ENCODE measurements at regions not wholly inside any gene's neighbourhood (a gene's known extent, or its start where the extent isn't known, plus 50 kb on each side); places are given as distances from the start of the nearest gene placed in this dataset.

GRCh38 chr9:4424891-4425290 lies 65.4 kb upstream of the SLC1A1 start:
- TF ChIP-seq YY1 (IDR thresholded peaks at IDR 0.05; ENCODE audit: low read depth) = no peak
- no peak for TF ChIP-seq GATA2 (CRISPR knock-in tag; IDR thresholded peaks at IDR 0.05)
- no peak for TF ChIP-seq MXI1 (IDR thresholded peaks at IDR 0.05; ENCODE audit: low read depth, low read length)
- TF ChIP-seq REST (IDR thresholded peaks at IDR 0.05; ENCODE audit: low read depth, low read length) = no peak
- no peak for TF ChIP-seq FOXJ3 (CRISPR knock-in tag; IDR thresholded peaks at IDR 0.05)
- TF ChIP-seq SMC3 (IDR thresholded peaks at IDR 0.05; ENCODE audit: low read depth, low read length) = no peak
- no peak for TF ChIP-seq ELF1 (IDR thresholded peaks at IDR 0.05)
- TF ChIP-seq JUND (IDR thresholded peaks at IDR 0.05) = no peak
- no peak for TF ChIP-seq MEF2A (IDR thresholded peaks at IDR 0.05; ENCODE audit: borderline replicate concordance, low read depth)
- Histone ChIP-seq H3K27ac (ENCODE audit: low read depth in 2 of 2, low read length in 1 of 2) (no peak overlapping the region), H3K4me3 (ENCODE audit: low read depth in 2 of 2, low read length in 1 of 2) (no peak overlapping the region), H3K9ac (no peak overlapping the region), H3K36me3 (replicated peaks in 1 of 2; ENCODE audit: control insufficient read depth in 1 of 2, insufficient read depth in 2 of 2, low read length in 1 of 2) (no peaks in the 10 kb centered on the region), H3K79me2 (ENCODE audit: insufficient read depth) (no peaks in the 10 kb centered on the region), H4K20me1 (ENCODE audit: insufficient read depth) (no peaks in the 10 kb centered on the region), H3K27me3 (ENCODE audit: insufficient read depth) (no peaks in the 10 kb centered on the region), H3K4me1 (ENCODE audit: control insufficient read depth in 1 of 2, insufficient read depth in 2 of 2, low read depth in 1 of 2, low read length in 1 of 2) (no peaks in the 10 kb centered on the region), H3K4me2 (no peak overlapping the region), H3K9me3 (no peaks in the 10 kb centered on the region), H3F3A (replicated peaks; ENCODE audit: insufficient read depth) (no peaks in the 10 kb centered on the region), H2AFZ (ENCODE audit: low read depth) (no peak overlapping the region), H3K9me2 (no peaks in the 10 kb centered on the region)
- ChIA-PET POLR2A (no interaction called here), CTCF (interaction anchor here (0.8 kb wide), 1 partner anchor 10 kb away, joined by 3 read pairs; no protein-coding TSS in a partner anchor)
- DNase-seq = no peak
- WGBS (ENCODE audit: low lambda C conversion rate) = 45% methylated on average over 4 of the region's 4 CpGs

GRCh38 chr9:4424038-4424437 lies 66.2 kb upstream of the SLC1A1 start:
- WGBS (ENCODE audit: low lambda C conversion rate) = 26% methylated on average over 1 of the region's 1 CpG
- CTCF ChIA-PET = no interaction called here
- no peaks in the 10 kb centered on the region for H3K27me3 ChIP-seq (ENCODE audit: insufficient read depth)

GRCh38 chr9:4423207-4423610 lies 67.1 kb upstream of the SLC1A1 start:
- H3K9ac ChIP-seq = no peak overlapping the region
- WGBS (ENCODE audit: low lambda C conversion rate) = 59% methylated on average over 4 of the region's 4 CpGs
- TF ChIP-seq USF1 (IDR thresholded peaks at IDR 0.05; ENCODE audit: borderline replicate concordance, low read depth) (no peak), RXRA (IDR thresholded peaks at IDR 0.05; ENCODE audit: borderline replicate concordance, low read depth) (no peak), USF2 (IDR thresholded peaks at IDR 0.05; ENCODE audit: borderline replicate concordance, low read depth, low read length) (no peak), RCOR1 (IDR thresholded peaks at IDR 0.05; ENCODE audit: low read length) (no peak), EP300 (IDR thresholded peaks at IDR 0.05; ENCODE audit: borderline replicate concordance in 1 of 2, low read depth in 1 of 2, low read length in 1 of 2) (no peak), EZH2phosphoT487 (IDR thresholded peaks at IDR 0.05; ENCODE audit: borderline replicate concordance, low read depth) (no peak), POLR2AphosphoS5 (IDR thresholded peaks at IDR 0.05; ENCODE audit: low read depth, low read length) (no peak), PBX3 (IDR thresholded peaks at IDR 0.05) (no peak), ELF1 (IDR thresholded peaks at IDR 0.05) (no peak), RFX5 (IDR thresholded peaks at IDR 0.05; ENCODE audit: low read length) (no peak)

More at GRCh38 chr9:4424038-4424437, 66.2 kb upstream of the SLC1A1 start:
- Histone ChIP-seq H3K36me3 (replicated peaks in 1 of 2; ENCODE audit: control insufficient read depth in 1 of 2, insufficient read depth in 2 of 2, low read length in 1 of 2) (no peaks in the 10 kb centered on the region), H3F3A (replicated peaks; ENCODE audit: insufficient read depth) (no peaks in the 10 kb centered on the region), H3K4me1 (ENCODE audit: control insufficient read depth in 1 of 2, insufficient read depth in 2 of 2, low read depth in 1 of 2, low read length in 1 of 2) (no peaks in the 10 kb centered on the region), H4K20me1 (ENCODE audit: insufficient read depth) (no peaks in the 10 kb centered on the region), H3K79me2 (ENCODE audit: insufficient read depth) (no peaks in the 10 kb centered on the region), H3K9me2 (no peaks in the 10 kb centered on the region), H3K4me3 (ENCODE audit: low read depth in 2 of 2, low read length in 1 of 2) (no peak overlapping the region), H3K9me3 (no peaks in the 10 kb centered on the region), H3K9ac (no peak overlapping the region), H3K27ac (ENCODE audit: low read depth in 2 of 2, low read length in 1 of 2) (no peak overlapping the region), H2AFZ (ENCODE audit: low read depth) (no peak overlapping the region), H3K4me2 (no peak overlapping the region)
- POLR2A ChIA-PET = no interaction called here
- TF ChIP-seq NFIC (IDR thresholded peaks at IDR 0.05; ENCODE audit: borderline replicate concordance) (no peak), FOSL2 (IDR thresholded peaks at IDR 0.05; ENCODE audit: borderline replicate concordance, low read depth) (no peak)
- DNase-seq = no peak

More at GRCh38 chr9:4423207-4423610, 67.1 kb upstream of the SLC1A1 start:
- no peak overlapping the region for H3K4me2 ChIP-seq
- no peak overlapping the region for H3K4me3 ChIP-seq (ENCODE audit: low read depth in 2 of 2, low read length in 1 of 2)
- no peaks in the 10 kb centered on the region for H3F3A ChIP-seq (replicated peaks; ENCODE audit: insufficient read depth)
- no peaks in the 10 kb centered on the region for H3K9me2 ChIP-seq
- ChIA-PET CTCF (no interaction called here), POLR2A (no interaction called here)
- no peaks in the 10 kb centered on the region for H3K36me3 ChIP-seq (replicated peaks in 1 of 2; ENCODE audit: control insufficient read depth in 1 of 2, insufficient read depth in 2 of 2, low read length in 1 of 2)
- H3K27me3 ChIP-seq (ENCODE audit: insufficient read depth) = no peaks in the 10 kb centered on the region
- DNase-seq = no peak
- H3K79me2 ChIP-seq (ENCODE audit: insufficient read depth) = no peaks in the 10 kb centered on the region
- no peaks in the 10 kb centered on the region for H3K9me3 ChIP-seq
- H3K27ac ChIP-seq (ENCODE audit: low read depth in 2 of 2, low read length in 1 of 2) = no peak overlapping the region
- no peaks in the 10 kb centered on the region for H3K4me1 ChIP-seq (ENCODE audit: control insufficient read depth in 1 of 2, insufficient read depth in 2 of 2, low read depth in 1 of 2, low read length in 1 of 2)
- no peak overlapping the region for H2AFZ ChIP-seq (ENCODE audit: low read depth)
- no peaks in the 10 kb centered on the region for H4K20me1 ChIP-seq (ENCODE audit: insufficient read depth)
